H1 (cell line): ENCODE measurements at regions not wholly inside any gene's neighbourhood (a gene's known extent, or its start where the extent isn't known, plus 50 kb on each side); places are given as distances from the start of the nearest gene placed in this dataset.

ENCODE experiments used
- SP4 ChIP-seq: IDR thresholded peaks from 2 replicates; pipeline ENCODE4 v1.6.1; 2012; ENCODE audit warnings: low read length, inconsistent platforms
- TF ChIP-seq, protein P1 (sequence below): fragments of 300-600 bp; sonication (generic); IDR thresholded peaks from 2 replicates; pipeline ENCODE4 v1.7.1; 2012; ENCODE audit warnings: low read length, moderate library complexity, mild to moderate bottlenecking, inconsistent platforms; ENCODE audit not compliant: insufficient replicate concordance

DNA sequence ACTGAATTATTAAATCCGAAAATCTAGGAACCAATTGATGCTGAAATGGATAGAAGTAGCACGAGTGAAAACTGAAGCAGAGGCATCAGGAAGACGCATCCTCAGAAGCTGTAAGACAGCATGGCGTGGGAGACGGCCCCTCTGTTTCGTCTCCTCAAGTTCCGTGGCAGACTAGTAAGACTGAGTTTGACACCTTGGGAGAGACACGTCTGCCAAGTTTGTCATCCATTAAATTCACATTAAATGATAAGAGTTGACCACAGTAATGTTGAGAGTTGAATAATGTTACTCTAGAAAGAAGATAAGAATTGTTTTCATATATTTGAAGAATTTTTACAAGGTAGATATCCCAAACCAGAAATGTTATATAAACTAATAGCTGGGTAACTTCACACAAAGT lies 736.1 kb upstream of the FRG1 start (continued):
- TF ChIP-seq, protein P1, sequence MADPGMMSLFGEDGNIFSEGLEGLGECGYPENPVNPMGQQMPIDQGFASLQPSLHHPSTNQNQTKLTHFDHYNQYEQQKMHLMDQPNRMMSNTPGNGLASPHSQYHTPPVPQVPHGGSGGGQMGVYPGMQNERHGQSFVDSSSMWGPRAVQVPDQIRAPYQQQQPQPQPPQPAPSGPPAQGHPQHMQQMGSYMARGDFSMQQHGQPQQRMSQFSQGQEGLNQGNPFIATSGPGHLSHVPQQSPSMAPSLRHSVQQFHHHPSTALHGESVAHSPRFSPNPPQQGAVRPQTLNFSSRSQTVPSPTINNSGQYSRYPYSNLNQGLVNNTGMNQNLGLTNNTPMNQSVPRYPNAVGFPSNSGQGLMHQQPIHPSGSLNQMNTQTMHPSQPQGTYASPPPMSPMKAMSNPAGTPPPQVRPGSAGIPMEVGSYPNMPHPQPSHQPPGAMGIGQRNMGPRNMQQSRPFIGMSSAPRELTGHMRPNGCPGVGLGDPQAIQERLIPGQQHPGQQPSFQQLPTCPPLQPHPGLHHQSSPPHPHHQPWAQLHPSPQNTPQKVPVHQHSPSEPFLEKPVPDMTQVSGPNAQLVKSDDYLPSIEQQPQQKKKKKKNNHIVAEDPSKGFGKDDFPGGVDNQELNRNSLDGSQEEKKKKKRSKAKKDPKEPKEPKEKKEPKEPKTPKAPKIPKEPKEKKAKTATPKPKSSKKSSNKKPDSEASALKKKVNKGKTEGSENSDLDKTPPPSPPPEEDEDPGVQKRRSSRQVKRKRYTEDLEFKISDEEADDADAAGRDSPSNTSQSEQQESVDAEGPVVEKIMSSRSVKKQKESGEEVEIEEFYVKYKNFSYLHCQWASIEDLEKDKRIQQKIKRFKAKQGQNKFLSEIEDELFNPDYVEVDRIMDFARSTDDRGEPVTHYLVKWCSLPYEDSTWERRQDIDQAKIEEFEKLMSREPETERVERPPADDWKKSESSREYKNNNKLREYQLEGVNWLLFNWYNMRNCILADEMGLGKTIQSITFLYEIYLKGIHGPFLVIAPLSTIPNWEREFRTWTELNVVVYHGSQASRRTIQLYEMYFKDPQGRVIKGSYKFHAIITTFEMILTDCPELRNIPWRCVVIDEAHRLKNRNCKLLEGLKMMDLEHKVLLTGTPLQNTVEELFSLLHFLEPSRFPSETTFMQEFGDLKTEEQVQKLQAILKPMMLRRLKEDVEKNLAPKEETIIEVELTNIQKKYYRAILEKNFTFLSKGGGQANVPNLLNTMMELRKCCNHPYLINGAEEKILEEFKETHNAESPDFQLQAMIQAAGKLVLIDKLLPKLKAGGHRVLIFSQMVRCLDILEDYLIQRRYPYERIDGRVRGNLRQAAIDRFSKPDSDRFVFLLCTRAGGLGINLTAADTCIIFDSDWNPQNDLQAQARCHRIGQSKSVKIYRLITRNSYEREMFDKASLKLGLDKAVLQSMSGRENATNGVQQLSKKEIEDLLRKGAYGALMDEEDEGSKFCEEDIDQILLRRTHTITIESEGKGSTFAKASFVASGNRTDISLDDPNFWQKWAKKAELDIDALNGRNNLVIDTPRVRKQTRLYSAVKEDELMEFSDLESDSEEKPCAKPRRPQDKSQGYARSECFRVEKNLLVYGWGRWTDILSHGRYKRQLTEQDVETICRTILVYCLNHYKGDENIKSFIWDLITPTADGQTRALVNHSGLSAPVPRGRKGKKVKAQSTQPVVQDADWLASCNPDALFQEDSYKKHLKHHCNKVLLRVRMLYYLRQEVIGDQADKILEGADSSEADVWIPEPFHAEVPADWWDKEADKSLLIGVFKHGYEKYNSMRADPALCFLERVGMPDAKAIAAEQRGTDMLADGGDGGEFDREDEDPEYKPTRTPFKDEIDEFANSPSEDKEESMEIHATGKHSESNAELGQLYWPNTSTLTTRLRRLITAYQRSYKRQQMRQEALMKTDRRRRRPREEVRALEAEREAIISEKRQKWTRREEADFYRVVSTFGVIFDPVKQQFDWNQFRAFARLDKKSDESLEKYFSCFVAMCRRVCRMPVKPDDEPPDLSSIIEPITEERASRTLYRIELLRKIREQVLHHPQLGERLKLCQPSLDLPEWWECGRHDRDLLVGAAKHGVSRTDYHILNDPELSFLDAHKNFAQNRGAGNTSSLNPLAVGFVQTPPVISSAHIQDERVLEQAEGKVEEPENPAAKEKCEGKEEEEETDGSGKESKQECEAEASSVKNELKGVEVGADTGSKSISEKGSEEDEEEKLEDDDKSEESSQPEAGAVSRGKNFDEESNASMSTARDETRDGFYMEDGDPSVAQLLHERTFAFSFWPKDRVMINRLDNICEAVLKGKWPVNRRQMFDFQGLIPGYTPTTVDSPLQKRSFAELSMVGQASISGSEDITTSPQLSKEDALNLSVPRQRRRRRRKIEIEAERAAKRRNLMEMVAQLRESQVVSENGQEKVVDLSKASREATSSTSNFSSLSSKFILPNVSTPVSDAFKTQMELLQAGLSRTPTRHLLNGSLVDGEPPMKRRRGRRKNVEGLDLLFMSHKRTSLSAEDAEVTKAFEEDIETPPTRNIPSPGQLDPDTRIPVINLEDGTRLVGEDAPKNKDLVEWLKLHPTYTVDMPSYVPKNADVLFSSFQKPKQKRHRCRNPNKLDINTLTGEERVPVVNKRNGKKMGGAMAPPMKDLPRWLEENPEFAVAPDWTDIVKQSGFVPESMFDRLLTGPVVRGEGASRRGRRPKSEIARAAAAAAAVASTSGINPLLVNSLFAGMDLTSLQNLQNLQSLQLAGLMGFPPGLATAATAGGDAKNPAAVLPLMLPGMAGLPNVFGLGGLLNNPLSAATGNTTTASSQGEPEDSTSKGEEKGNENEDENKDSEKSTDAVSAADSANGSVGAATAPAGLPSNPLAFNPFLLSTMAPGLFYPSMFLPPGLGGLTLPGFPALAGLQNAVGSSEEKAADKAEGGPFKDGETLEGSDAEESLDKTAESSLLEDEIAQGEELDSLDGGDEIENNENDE: no peak
- no peak for TF ChIP-seq SP4
